Gastroesophageal sphincter (tissue), 3 donors: ENCODE measurements at regions not wholly inside any gene's neighbourhood (a gene's known extent, or its start where the extent isn't known, plus 50 kb on each side); places are given as distances from the start of the nearest gene placed in this dataset.

Experiments
- CTCF ChIP-seq, 4 experiments: fragments of 200-600 bp in 2 of 4; fragments of 450-650 bp in 2 of 4; sonication (generic) in 1 of 4; IDR thresholded peaks; one replicate each; pipeline ENCODE4 v1.5.1; 2017 to 2019; ENCODE audit warnings: antibody characterized with exemption in 4 of 4, mild to moderate bottlenecking in 2 of 4, moderate library complexity in 2 of 4
- POLR2A ChIP-seq, 2 donors: fragments of 450-650 bp; IDR thresholded peaks; one replicate each; pipeline ENCODE4 v1.6.1; 2017; ENCODE audit warnings: antibody characterized with exemption in 2 of 2, mild to moderate bottlenecking in 2 of 2, moderate library complexity in 1 of 2

- TF ChIP-seq CTCF (IDR thresholded peaks at IDR 0.05) (no peak), POLR2A (IDR thresholded peaks at IDR 0.05) (no peak)
These were observed 200.8 kb downstream of the GATA3 start for GRCh38 chr10:8255301-8255700.
